HEK293 (cell line): ENCODE measurements at regions not wholly inside any gene's neighbourhood (a gene's known extent, or its start where the extent isn't known, plus 50 kb on each side); places are given as distances from the start of the nearest gene placed in this dataset.

Experiments
- CTCF ChIA-PET: fragments of 350-600 bp; formaldehyde crosslinking; extraction: SDS; loops from one replicate; lab custom pipeline; 2021; ENCODE audit warnings: antibody characterized with exemption; lab: Yijun Ruan, JAX
- POLR2A ChIA-PET: fragments of 300-600 bp; formaldehyde crosslinking; extraction: SDS; loops from one replicate; lab custom pipeline; 2020; ENCODE audit warnings: antibody characterized with exemption, inconsistent platforms; lab: Yijun Ruan, JAX
- H3K27ac ChIP-seq: fragments of 200-500 bp; sonication (Bioruptor generic); 2 replicates; pipeline ENCODE4 v1.5.1; 2014; ENCODE audit warnings: low read depth, low read length, control low read depth, inconsistent platforms; ENCODE audit errors: extremely low read depth
- H3K36me3 ChIP-seq, 2 experiments: fragments of 200-500 bp in 1 of 2; sonication (Bioruptor generic) in 1 of 2; 1 replicate in 1 of 2; 2 replicates in 1 of 2; pipeline ENCODE4 v1.5.1; 2014 to 2017; ENCODE audit warnings: inconsistent platforms in 2 of 2, low read length in 2 of 2; ENCODE audit not compliant: control insufficient read depth in 2 of 2, insufficient read depth in 1 of 2
- H3K4me1 ChIP-seq: fragments of 200-500 bp; sonication (Bioruptor generic); 2 replicates; pipeline ENCODE4 v1.5.1; 2014; ENCODE audit warnings: mild to moderate bottlenecking, low read length, inconsistent platforms; ENCODE audit not compliant: control insufficient read depth, insufficient read depth
- H3K4me3 ChIP-seq: 2 replicates; pipeline ENCODE4 v1.5.1; 2011; ENCODE audit warnings: low read depth, mild to moderate bottlenecking, control low read depth, low read length, moderate library complexity
- H3K9me3 ChIP-seq: fragments of 200-500 bp; sonication (Bioruptor generic); 2 replicates; pipeline ENCODE4 v1.5.1; 2014; ENCODE audit warnings: low read depth, low read length, inconsistent platforms; ENCODE audit not compliant: control insufficient read depth, insufficient read depth
- GLIS2 ChIP-seq: fragments of 450-650 bp; formaldehyde crosslinking; IDR thresholded peaks from 2 replicates; pipeline ENCODE4 v1.5.1; 2016; ENCODE audit warnings: missing biosample characterization, missing genetic modification characterization
- KLF1 ChIP-seq: fragments of 450-650 bp; formaldehyde crosslinking; IDR thresholded peaks from 2 replicates; pipeline ENCODE4 v1.5.1; 2016; ENCODE audit warnings: missing biosample characterization, missing genetic modification characterization
- KLF10 ChIP-seq: fragments of 450-650 bp; IDR thresholded peaks from 2 replicates; pipeline ENCODE4 v1.5.1; 2018; ENCODE audit warnings: missing biosample characterization, mild to moderate bottlenecking, missing genetic modification characterization
- KLF16 ChIP-seq: fragments of 450-650 bp; formaldehyde crosslinking; IDR thresholded peaks from 2 replicates; pipeline ENCODE4 v1.5.1; 2017; ENCODE audit warnings: missing biosample characterization, missing genetic modification characterization
- REST ChIP-seq: fragments of 450-650 bp; formaldehyde crosslinking; IDR thresholded peaks from 2 replicates; pipeline ENCODE4 v1.5.1; 2016; ENCODE audit warnings: missing biosample characterization, missing genetic modification characterization
- SALL2 ChIP-seq: fragments of 450-650 bp; formaldehyde crosslinking; IDR thresholded peaks from 2 replicates; pipeline ENCODE4 v1.5.0; 2017; ENCODE audit warnings: missing biosample characterization, mild to moderate bottlenecking, missing genetic modification characterization, borderline replicate concordance
- SP7 ChIP-seq: fragments of 450-650 bp; formaldehyde crosslinking; IDR thresholded peaks from 2 replicates; pipeline ENCODE4 v1.5.1; 2016; ENCODE audit warnings: missing biosample characterization, missing genetic modification characterization
- WT1 ChIP-seq: fragments of 450-650 bp; formaldehyde crosslinking; IDR thresholded peaks from 2 replicates; pipeline ENCODE4 v1.5.1; 2016; ENCODE audit warnings: missing biosample characterization, missing genetic modification characterization
- ZBTB1 ChIP-seq: fragments of 450-650 bp; formaldehyde crosslinking; IDR thresholded peaks from 2 replicates; pipeline ENCODE4 v1.5.1; 2016; ENCODE audit warnings: missing biosample characterization, missing genetic modification characterization
- ZNF223 ChIP-seq: fragments of 450-650 bp; formaldehyde crosslinking; IDR thresholded peaks from 2 replicates; pipeline ENCODE4 v1.5.1; 2016; ENCODE audit warnings: missing biosample characterization, missing genetic modification characterization
- ZNF362 ChIP-seq: fragments of 450-650 bp; formaldehyde crosslinking; IDR thresholded peaks from 2 replicates; pipeline ENCODE4 v1.5.1; 2016; ENCODE audit warnings: missing biosample characterization, missing genetic modification characterization
- ZNF366 ChIP-seq: fragments of 450-650 bp; formaldehyde crosslinking; conservative IDR thresholded peaks from 2 replicates; pipeline ENCODE4 v1.5.1; 2016; ENCODE audit warnings: missing biosample characterization, missing genetic modification characterization
- ZNF530 ChIP-seq: fragments of 450-650 bp; formaldehyde crosslinking; IDR thresholded peaks from 2 replicates; pipeline ENCODE4 v1.5.1; 2016; ENCODE audit warnings: low read depth, missing biosample characterization, missing genetic modification characterization
- ZNF561 ChIP-seq: fragments of 450-650 bp; IDR thresholded peaks from 2 replicates; pipeline ENCODE4 v1.5.1; 2018; ENCODE audit warnings: missing biosample characterization, missing genetic modification characterization, borderline replicate concordance
- ZNF596 ChIP-seq: fragments of 450-650 bp; IDR thresholded peaks from 2 replicates; pipeline ENCODE4 v1.5.0; 2018; ENCODE audit warnings: missing biosample characterization, mild to moderate bottlenecking, missing genetic modification characterization, moderate library complexity
- ZNF600 ChIP-seq: fragments of 450-650 bp; formaldehyde crosslinking; IDR thresholded peaks from 2 replicates; pipeline ENCODE4 v1.5.1; 2016; ENCODE audit warnings: missing biosample characterization, missing genetic modification characterization
- ZNF610 ChIP-seq: fragments of 450-650 bp; formaldehyde crosslinking; IDR thresholded peaks from 2 replicates; pipeline ENCODE4 v1.5.1; 2016; ENCODE audit warnings: missing biosample characterization, missing genetic modification characterization, borderline replicate concordance
- ZSCAN16 ChIP-seq: fragments of 450-650 bp; formaldehyde crosslinking; IDR thresholded peaks from 2 replicates; pipeline ENCODE4 v1.5.1; 2016; ENCODE audit warnings: missing biosample characterization, missing genetic modification characterization
- TF ChIP-seq, protein P1 (sequence below): fragments of 450-650 bp; formaldehyde crosslinking; IDR thresholded peaks from 2 replicates; pipeline ENCODE4 v1.5.1; 2016; ENCODE audit warnings: missing biosample characterization, missing genetic modification characterization
- TF ChIP-seq, protein P2 (sequence below): sonication (generic); formaldehyde crosslinking; IDR thresholded peaks from 2 replicates; pipeline ENCODE4 v1.8.1; 2022; ENCODE audit warnings: mild to moderate bottlenecking, moderate library complexity, missing genetic modification reagents

DNA sequence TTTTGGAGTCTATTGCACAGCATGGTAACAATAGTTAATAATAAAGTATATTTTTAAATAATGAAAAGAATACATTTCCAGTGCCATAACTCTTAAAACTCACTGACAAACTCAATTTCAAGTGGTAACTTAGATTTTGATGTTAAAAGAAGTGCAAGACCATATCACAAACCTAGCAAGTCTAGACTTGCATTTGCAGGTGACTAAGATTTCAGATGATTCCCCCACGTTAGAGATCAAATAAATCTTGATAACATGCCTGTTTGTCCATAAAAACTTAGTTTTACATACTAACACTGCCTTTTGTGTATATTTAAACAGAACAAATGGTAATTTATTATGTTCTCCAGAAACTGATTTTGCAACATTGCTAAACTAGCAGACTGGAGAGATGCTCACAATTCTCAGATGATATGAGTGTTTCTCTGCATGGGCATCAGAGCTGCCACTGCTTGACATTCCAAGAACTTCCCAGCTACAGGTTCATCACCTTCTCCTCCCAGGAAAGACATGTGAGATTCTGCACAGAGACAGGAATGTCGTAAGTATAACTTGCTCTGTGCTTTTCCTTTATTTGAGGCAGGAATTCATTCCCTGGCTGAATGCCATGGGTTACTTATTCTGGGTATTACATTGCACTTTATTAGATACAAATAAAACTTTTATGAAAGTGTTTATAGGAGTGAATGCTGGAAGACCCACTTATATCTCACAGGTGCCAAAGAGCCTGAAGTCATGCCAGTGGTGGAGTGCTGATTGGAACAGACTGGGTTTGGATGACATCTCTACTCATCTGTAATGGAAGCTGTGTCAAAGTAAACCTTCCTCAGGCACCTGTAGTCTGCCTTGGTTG lies 160.2 kb upstream of the FOXA2 start:
- Histone ChIP-seq H3K27ac (no peak overlapping the region), H3K4me3 (no peak overlapping the region), H3K36me3 (no peaks in the 10 kb centered on the region), H3K9me3 (no peaks in the 10 kb centered on the region), H3K4me1 (no peaks in the 10 kb centered on the region)
- TF ChIP-seq KLF16 (tag by site-specific recombination) (no peak), ZBTB1 (tag by site-specific recombination) (no peak), GLIS2 (tag by site-specific recombination) (no peak), ZNF596 (tag by site-specific recombination) (no peak), ZNF530 (tag by site-specific recombination) (no peak), KLF10 (no peak), ZNF223 (tag by site-specific recombination) (no peak), ZNF600 (tag by site-specific recombination) (no peak), ZNF610 (no peak), ZSCAN16 (tag by site-specific recombination) (no peak), WT1 (tag by site-specific recombination) (no peak), SALL2 (tag by site-specific recombination) (no peak), KLF1 (no peak), ZNF362 (tag by site-specific recombination) (no peak), ZNF561 (tag by site-specific recombination) (no peak), REST (tag by site-specific recombination) (no peak), SP7 (tag by site-specific recombination) (no peak), ZNF366 (no peak)
- TF ChIP-seq, protein P1, sequence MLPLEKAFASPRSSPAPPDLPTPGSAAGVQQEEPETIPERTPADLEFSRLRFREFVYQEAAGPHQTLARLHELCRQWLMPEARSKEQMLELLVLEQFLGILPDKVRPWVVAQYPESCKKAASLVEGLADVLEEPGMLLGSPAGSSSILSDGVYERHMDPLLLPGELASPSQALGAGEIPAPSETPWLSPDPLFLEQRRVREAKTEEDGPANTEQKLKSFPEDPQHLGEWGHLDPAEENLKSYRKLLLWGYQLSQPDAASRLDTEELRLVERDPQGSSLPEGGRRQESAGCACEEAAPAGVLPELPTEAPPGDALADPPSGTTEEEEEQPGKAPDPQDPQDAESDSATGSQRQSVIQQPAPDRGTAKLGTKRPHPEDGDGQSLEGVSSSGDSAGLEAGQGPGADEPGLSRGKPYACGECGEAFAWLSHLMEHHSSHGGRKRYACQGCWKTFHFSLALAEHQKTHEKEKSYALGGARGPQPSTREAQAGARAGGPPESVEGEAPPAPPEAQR (tag by site-specific recombination), result no peak
- TF ChIP-seq, protein P2, sequence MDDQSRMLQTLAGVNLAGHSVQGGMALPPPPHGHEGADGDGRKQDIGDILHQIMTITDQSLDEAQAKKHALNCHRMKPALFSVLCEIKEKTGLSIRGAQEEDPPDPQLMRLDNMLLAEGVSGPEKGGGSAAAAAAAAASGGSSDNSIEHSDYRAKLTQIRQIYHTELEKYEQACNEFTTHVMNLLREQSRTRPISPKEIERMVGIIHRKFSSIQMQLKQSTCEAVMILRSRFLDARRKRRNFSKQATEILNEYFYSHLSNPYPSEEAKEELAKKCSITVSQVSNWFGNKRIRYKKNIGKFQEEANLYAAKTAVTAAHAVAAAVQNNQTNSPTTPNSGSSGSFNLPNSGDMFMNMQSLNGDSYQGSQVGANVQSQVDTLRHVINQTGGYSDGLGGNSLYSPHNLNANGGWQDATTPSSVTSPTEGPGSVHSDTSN (CRISPR knock-in tag), result no peak
- CTCF ChIA-PET, result interaction anchor here (0.6 kb wide), 1 partner anchor 36 kb away, joined by 3 read pairs; no protein-coding TSS in a partner anchor
- POLR2A ChIA-PET, result no interaction called here
